ENCODE measurements at regions not wholly inside any gene's neighbourhood (a gene's known extent, or its start where the extent isn't known, plus 50 kb on each side); places are given as distances from the start of the nearest gene placed in this dataset.
A peak's percentile ranks its signal among the peaks of the same experiment; 100 is the strongest.

- WGBS, 2 donors: 38 to 56% methylated on average over 14 to 15 of the region's 15 CpGs
Observed at GRCh38 chr10:5293691-5294550, 70.8 kb upstream of the UCN3 start.

GRCh38 chr10:5297466-5297865 is 67.3 kb upstream of the UCN3 start:
- Histone ChIP-seq H3K36me3 (no peaks in the 10 kb centered on the region), H3K27me3 (no peaks in the 10 kb centered on the region), H3K4me3 (no peak overlapping the region), H3K4me1 (peaks cover 17 to 36% (median 28%) of the 10 kb centered on the region in 4 donors), H3K27ac (peak overlapping the region; percentile 47 to 78 (median 72)), H3K9me3 (no peaks in the 10 kb centered on the region)
- ATAC-seq (ENCODE audit: low FRiP score in 2 of 2) (peak; percentile 63 to 88), DNase-seq (peak in 1 of 2 donors; percentile 76)
- TF ChIP-seq POLR2AphosphoS5 (IDR thresholded peaks at IDR 0.05) (peak; percentile 77 to 82), EP300 (IDR thresholded peaks at IDR 0.05) (peak in 3 of 4 donors; percentile 50 to 92 (median 89)), CTCF (IDR thresholded peaks at IDR 0.05) (peak in 2 of 6 experiments; percentile 8 to 13), POLR2A (IDR thresholded peaks at IDR 0.05) (peak in 1 of 4 donors; percentile 28)
- whole genome bisulfite sequencing, 2 donors: 29 to 49% methylated on average over 3 of the region's 3 CpGs

More at GRCh38 chr10:5293691-5294550, 70.8 kb upstream of the UCN3 start:
- DNase-seq (peak; percentile 36 to 79), ATAC-seq (ENCODE audit: low FRiP score in 2 of 2) (peak; percentile 35 to 67)
- peak; percentile 26 to 56 (median 42) for TF ChIP-seq CTCF (IDR thresholded peaks at IDR 0.05)
- TF ChIP-seq POLR2A (IDR thresholded peaks at IDR 0.05): no peak
- Histone ChIP-seq H3K27ac (peak overlapping the region; percentile 65 to 81 (median 80)), H3K36me3 (no peaks in the 10 kb centered on the region), H3K9me3 (no peaks in the 10 kb centered on the region), H3K27me3 (no peaks in the 10 kb centered on the region), H3K4me3 (no peak overlapping the region), H3K4me1 (peaks cover 34 to 52% (median 38%) of the 10 kb centered on the region in 4 donors)

GRCh38 chr10:5297996-5298395 is 66.8 kb upstream of the UCN3 start:
- peak overlapping the region; percentile 47 to 76 (median 72) for H3K27ac ChIP-seq
- ATAC-seq (ENCODE audit: low FRiP score in 2 of 2) (no peak), DNase-seq (no peak)
- WGBS, 2 donors: 94% methylated on average over 4 of the region's 4 CpGs
- no peak for TF ChIP-seq POLR2A (IDR thresholded peaks at IDR 0.05)
- no peak for TF ChIP-seq EP300 (IDR thresholded peaks at IDR 0.05)
- no peak for TF ChIP-seq CTCF (IDR thresholded peaks at IDR 0.05)
- TF ChIP-seq POLR2AphosphoS5 (IDR thresholded peaks at IDR 0.05): no peak
- no peaks in the 10 kb centered on the region for H3K36me3 ChIP-seq
- peaks cover 16 to 36% (median 27%) of the 10 kb centered on the region in 4 donors for H3K4me1 ChIP-seq
- no peak overlapping the region for H3K4me3 ChIP-seq
- H3K27me3 ChIP-seq: no peaks in the 10 kb centered on the region
- H3K9me3 ChIP-seq: no peaks in the 10 kb centered on the region

GRCh38 chr10:5299950-5300349 is 64.8 kb upstream of the UCN3 start:
- peaks cover 6 to 24% (median 17%) of the 10 kb centered on the region in 4 donors for H3K4me1 ChIP-seq
- H3K27me3 ChIP-seq: no peaks in the 10 kb centered on the region
- ATAC-seq (ENCODE audit: low FRiP score in 2 of 2): no peak
- H3K27ac ChIP-seq: peak overlapping the region in 2 of 4 donors; percentile 40 to 75
- 46 to 70% methylated on average over 3 of the region's 3 CpGs for WGBS, 2 donors
- DNase-seq: no peak
- no peaks in the 10 kb centered on the region for H3K36me3 ChIP-seq
- H3K4me3 ChIP-seq: no peak overlapping the region
- TF ChIP-seq CTCF (IDR thresholded peaks at IDR 0.05) (no peak), POLR2A (IDR thresholded peaks at IDR 0.05) (no peak), EP300 (IDR thresholded peaks at IDR 0.05) (no peak), POLR2AphosphoS5 (IDR thresholded peaks at IDR 0.05) (no peak)
- peaks cover 0 to 4% (median 0%) of the 10 kb centered on the region in 4 donors for H3K9me3 ChIP-seq

Data from upper lobe of left lung (tissue), 6 donors.